ENCODE measurements at regions not wholly inside any gene's neighbourhood (a gene's known extent, or its start where the extent isn't known, plus 50 kb on each side); places are given as distances from the start of the nearest gene placed in this dataset.
"Not testable (repeated sequence)": the region's sequence is repeated elsewhere in the genome, so short reads cannot be mapped to it uniquely, and the experiment has no call there.

DNA sequence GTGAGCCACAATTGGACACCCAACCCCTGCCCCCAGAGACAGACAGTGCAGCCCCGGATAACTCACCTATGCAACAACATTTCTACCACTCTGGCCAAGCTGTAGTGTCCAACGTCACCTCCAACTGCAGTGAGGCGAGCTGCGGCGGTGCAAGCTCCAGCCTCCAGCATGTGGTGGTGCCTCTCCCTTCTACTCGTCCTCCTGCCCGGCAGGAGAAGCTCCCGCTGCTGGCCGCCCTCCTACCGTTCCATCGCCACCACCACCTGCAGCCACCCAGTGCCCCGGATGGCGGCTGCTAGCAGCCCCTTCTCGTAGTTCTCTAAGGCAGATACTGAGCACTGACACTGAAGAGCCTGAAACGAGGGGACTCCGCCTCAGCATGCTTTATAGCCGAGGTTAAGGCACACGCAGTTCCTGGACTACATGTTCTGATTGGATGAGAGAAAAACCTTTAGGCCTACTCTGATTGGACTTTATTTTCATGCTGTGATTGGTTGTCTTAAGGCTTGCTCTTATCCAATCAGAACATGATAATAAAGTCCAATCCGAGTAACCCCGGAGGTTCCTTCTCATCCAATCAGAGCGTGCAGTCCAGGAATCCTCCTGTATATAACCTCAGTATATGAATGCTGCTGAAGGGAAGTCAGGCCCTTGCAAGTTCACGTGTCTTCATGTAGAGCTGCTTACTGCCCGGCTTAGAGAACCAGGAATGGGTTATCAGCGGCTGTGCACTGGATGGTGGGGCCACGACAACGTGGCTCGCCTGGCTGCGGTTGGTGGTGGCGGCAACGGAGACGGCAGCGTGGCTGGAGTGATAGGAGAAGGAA is 63.5 kb downstream of the TUBA3C start:
- no peaks in the 10 kb centered on the region for H3F3A ChIP-seq (replicated peaks; ENCODE audit: low read depth)
- DNase-seq (ENCODE audit: low spot score) = no peak
- no peak overlapping the region for H3K4me3 ChIP-seq
- H3K27me3 Mint-ChIP-seq (ENCODE audit: insufficient read depth, low read depth, poor library complexity) = peaks cover 3% of the 10 kb centered on the region
- H3K9me2 ChIP-seq (ENCODE audit: insufficient read depth) = no peaks in the 10 kb centered on the region
- no peak overlapping the region for H3K27ac ChIP-seq (ENCODE audit: low read depth)
- H2AFZ ChIP-seq = no peak overlapping the region
- 0 out of 2 replicates have a peak, but pooled peaks cover 2% of the 10 kb centered on the region for H3K36me3 ChIP-seq (ENCODE audit: insufficient read depth)
- no peaks in the 10 kb centered on the region for H3K4me1 Mint-ChIP-seq
- no peaks in the 10 kb centered on the region for H3K79me2 ChIP-seq (replicated peaks; ENCODE audit: insufficient read depth)
- ATAC-seq = no peak
- TF ChIP-seq CREB1 (CRISPR knock-in tag; IDR thresholded peaks at IDR 0.05; ENCODE audit: low read depth) = no peak
- H3K4me1 ChIP-seq (ENCODE audit: insufficient read depth) = no peaks in the 10 kb centered on the region
- H3K36me3 Mint-ChIP-seq (ENCODE audit: low read depth) = peaks cover 47% of the 10 kb centered on the region
- H3K27me3 ChIP-seq (ENCODE audit: insufficient read depth) = no peaks in the 10 kb centered on the region
- no peak overlapping the region for H3K4me3 Mint-ChIP-seq
- no peak overlapping the region for H3K4me2 ChIP-seq
- H4K20me1 ChIP-seq (replicated peaks; ENCODE audit: insufficient read depth) = no peaks in the 10 kb centered on the region
- H3K9me3 Mint-ChIP-seq = peaks cover 98% of the 10 kb centered on the region
- H3K27ac Mint-ChIP-seq = no peak overlapping the region

DNA sequence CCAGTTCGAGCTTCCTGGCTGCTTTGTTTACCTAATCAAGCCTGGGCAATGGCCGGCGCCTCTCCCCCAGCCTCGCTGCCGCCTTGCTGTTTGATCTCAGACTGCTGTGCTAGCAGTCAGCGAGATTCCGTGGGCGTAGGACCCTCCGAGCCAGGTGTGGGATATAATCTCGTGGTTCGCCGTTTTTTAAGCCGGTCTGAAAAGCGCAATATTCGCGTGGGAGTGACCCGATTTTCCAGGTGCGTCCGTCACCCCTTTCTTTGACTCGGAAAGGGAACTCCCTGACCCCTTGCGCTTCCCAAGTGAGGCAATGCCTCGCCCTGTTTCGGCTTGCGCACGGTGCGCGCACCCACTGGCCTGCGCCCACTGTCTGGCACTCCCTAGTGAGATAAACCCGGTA is 72.4 kb downstream of the TUBA3C start:
- H3K4me2 ChIP-seq; H3K9me2 ChIP-seq (ENCODE audit: insufficient read depth); H3K79me2 ChIP-seq (replicated peaks; ENCODE audit: insufficient read depth); H3K4me1 Mint-ChIP-seq; H3K27me3 Mint-ChIP-seq (ENCODE audit: insufficient read depth, low read depth, poor library complexity); ATAC-seq; H3K27ac Mint-ChIP-seq; H3K27me3 ChIP-seq (ENCODE audit: insufficient read depth); H3F3A ChIP-seq (replicated peaks; ENCODE audit: low read depth); H4K20me1 ChIP-seq (replicated peaks; ENCODE audit: insufficient read depth); H2AFZ ChIP-seq; H3K4me3 Mint-ChIP-seq; H3K4me1 ChIP-seq (ENCODE audit: insufficient read depth); DNase-seq (ENCODE audit: low spot score); H3K27ac ChIP-seq (ENCODE audit: low read depth); H3K4me3 ChIP-seq: not testable (repeated sequence)
- Mint-ChIP-seq H3K36me3 (ENCODE audit: low read depth) (peaks cover 21% of the 10 kb centered on the region), H3K9me3 (peaks cover 71% of the 10 kb centered on the region)
- H3K36me3 ChIP-seq (ENCODE audit: insufficient read depth) = peaks cover 13% of the 10 kb centered on the region; the same call in 1 of the 2 replicates

DNA sequence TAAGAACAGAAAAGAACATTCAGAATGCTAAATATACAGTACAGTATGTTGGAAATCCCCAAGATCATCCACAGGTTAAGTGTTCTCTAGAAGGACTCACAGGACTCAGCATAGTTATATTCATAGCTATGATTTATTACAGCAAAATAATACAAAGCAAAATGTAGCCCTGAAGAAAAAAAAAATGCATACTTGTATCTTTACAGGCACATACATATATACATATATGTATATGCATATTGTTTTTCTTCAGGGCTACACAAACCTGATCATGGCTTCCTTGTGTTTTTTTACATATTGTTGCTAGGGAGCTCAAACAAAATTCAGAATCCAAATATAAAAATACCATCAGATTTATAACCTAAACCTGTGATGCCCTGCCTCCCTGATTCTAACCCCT is 78.5 kb downstream of the TUBA3C start:
- no peaks in the 10 kb centered on the region for H3K27me3 ChIP-seq (ENCODE audit: insufficient read depth)
- Mint-ChIP-seq H3K9me3 (peaks cover 68% of the 10 kb centered on the region), H3K27ac (no peak overlapping the region), H3K4me1 (no peaks in the 10 kb centered on the region), H3K36me3 (ENCODE audit: low read depth) (peaks cover 8% of the 10 kb centered on the region; the same call in 1 of the 3 replicates), H3K4me3 (no peak overlapping the region), H3K27me3 (ENCODE audit: insufficient read depth, low read depth, poor library complexity) (no peaks in the 10 kb centered on the region)
- H3K4me3 ChIP-seq = no peak overlapping the region
- H3K27ac ChIP-seq (ENCODE audit: low read depth) = no peak overlapping the region
- no peak overlapping the region for H3K4me2 ChIP-seq
- H3K36me3 ChIP-seq (ENCODE audit: insufficient read depth) = peaks cover 6% of the 10 kb centered on the region; the same call in 1 of the 2 replicates
- no peaks in the 10 kb centered on the region for H3K9me2 ChIP-seq (ENCODE audit: insufficient read depth)
- H3K79me2 ChIP-seq (replicated peaks; ENCODE audit: insufficient read depth) = no peaks in the 10 kb centered on the region
- H4K20me1 ChIP-seq (replicated peaks; ENCODE audit: insufficient read depth) = no peaks in the 10 kb centered on the region
- H2AFZ ChIP-seq = no peak overlapping the region
- no peaks in the 10 kb centered on the region for H3K4me1 ChIP-seq (ENCODE audit: insufficient read depth)
- DNase-seq (ENCODE audit: low spot score) (no peak), ATAC-seq (no peak)
- no peaks in the 10 kb centered on the region for H3F3A ChIP-seq (replicated peaks; ENCODE audit: low read depth)
- TF ChIP-seq, protein P1, sequence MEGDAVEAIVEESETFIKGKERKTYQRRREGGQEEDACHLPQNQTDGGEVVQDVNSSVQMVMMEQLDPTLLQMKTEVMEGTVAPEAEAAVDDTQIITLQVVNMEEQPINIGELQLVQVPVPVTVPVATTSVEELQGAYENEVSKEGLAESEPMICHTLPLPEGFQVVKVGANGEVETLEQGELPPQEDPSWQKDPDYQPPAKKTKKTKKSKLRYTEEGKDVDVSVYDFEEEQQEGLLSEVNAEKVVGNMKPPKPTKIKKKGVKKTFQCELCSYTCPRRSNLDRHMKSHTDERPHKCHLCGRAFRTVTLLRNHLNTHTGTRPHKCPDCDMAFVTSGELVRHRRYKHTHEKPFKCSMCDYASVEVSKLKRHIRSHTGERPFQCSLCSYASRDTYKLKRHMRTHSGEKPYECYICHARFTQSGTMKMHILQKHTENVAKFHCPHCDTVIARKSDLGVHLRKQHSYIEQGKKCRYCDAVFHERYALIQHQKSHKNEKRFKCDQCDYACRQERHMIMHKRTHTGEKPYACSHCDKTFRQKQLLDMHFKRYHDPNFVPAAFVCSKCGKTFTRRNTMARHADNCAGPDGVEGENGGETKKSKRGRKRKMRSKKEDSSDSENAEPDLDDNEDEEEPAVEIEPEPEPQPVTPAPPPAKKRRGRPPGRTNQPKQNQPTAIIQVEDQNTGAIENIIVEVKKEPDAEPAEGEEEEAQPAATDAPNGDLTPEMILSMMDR (conservative IDR thresholded peaks at IDR 0.05; ENCODE audit: low read depth in 2 of 2) = no peak
- TF ChIP-seq, protein P2, sequence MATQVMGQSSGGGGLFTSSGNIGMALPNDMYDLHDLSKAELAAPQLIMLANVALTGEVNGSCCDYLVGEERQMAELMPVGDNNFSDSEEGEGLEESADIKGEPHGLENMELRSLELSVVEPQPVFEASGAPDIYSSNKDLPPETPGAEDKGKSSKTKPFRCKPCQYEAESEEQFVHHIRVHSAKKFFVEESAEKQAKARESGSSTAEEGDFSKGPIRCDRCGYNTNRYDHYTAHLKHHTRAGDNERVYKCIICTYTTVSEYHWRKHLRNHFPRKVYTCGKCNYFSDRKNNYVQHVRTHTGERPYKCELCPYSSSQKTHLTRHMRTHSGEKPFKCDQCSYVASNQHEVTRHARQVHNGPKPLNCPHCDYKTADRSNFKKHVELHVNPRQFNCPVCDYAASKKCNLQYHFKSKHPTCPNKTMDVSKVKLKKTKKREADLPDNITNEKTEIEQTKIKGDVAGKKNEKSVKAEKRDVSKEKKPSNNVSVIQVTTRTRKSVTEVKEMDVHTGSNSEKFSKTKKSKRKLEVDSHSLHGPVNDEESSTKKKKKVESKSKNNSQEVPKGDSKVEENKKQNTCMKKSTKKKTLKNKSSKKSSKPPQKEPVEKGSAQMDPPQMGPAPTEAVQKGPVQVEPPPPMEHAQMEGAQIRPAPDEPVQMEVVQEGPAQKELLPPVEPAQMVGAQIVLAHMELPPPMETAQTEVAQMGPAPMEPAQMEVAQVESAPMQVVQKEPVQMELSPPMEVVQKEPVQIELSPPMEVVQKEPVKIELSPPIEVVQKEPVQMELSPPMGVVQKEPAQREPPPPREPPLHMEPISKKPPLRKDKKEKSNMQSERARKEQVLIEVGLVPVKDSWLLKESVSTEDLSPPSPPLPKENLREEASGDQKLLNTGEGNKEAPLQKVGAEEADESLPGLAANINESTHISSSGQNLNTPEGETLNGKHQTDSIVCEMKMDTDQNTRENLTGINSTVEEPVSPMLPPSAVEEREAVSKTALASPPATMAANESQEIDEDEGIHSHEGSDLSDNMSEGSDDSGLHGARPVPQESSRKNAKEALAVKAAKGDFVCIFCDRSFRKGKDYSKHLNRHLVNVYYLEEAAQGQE (IDR thresholded peaks at IDR 0.05; ENCODE audit: unreplicated experiment) = no peak
- TF ChIP-seq EZH2 (IDR thresholded peaks at IDR 0.05; ENCODE audit: low read depth, unreplicated experiment) (no peak), JUNB (IDR thresholded peaks at IDR 0.05; ENCODE audit: unreplicated experiment) (no peak), CREB1 (CRISPR knock-in tag; IDR thresholded peaks at IDR 0.05; ENCODE audit: low read depth) (no peak), STAT1 (IDR thresholded peaks at IDR 0.05; ENCODE audit: unreplicated experiment) (no peak), POLR2AphosphoS5 (IDR thresholded peaks at IDR 0.05; ENCODE audit: low read depth) (no peak), ZNF114 (CRISPR knock-in tag; IDR thresholded peaks at IDR 0.05) (no peak)
- TF ChIP-seq, protein P3, sequence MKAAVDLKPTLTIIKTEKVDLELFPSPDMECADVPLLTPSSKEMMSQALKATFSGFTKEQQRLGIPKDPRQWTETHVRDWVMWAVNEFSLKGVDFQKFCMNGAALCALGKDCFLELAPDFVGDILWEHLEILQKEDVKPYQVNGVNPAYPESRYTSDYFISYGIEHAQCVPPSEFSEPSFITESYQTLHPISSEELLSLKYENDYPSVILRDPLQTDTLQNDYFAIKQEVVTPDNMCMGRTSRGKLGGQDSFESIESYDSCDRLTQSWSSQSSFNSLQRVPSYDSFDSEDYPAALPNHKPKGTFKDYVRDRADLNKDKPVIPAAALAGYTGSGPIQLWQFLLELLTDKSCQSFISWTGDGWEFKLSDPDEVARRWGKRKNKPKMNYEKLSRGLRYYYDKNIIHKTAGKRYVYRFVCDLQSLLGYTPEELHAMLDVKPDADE (IDR thresholded peaks at IDR 0.05) = no peak

Data from GM23338 (cell line).